Coronary artery (tissue), 2 donors: ENCODE measurements at regions not wholly inside any gene's neighbourhood (a gene's known extent, or its start where the extent isn't known, plus 50 kb on each side); places are given as distances from the start of the nearest gene placed in this dataset.

Experiments
- DNase-seq: peaks from one replicate; pipeline ENCODE4 v3.0.0-alpha.2; 2017; ENCODE audit warnings: low spot score
- H3K27ac ChIP-seq, 2 donors: fragments of 200-600 bp; sonication (generic); one replicate each; pipeline ENCODE4 v1.5.1; 2016 to 2019
- H3K4me3 ChIP-seq: fragments of 200-600 bp; sonication (generic); 2 replicates; pipeline ENCODE4 v1.5.1; 2016; ENCODE audit warnings: mild to moderate bottlenecking, moderate library complexity
- TF ChIP-seq, protein P1 (sequence below): fragments of 200-600 bp; sonication (generic); IDR thresholded peaks from one replicate; pipeline ENCODE4 v1.5.1; 2019; ENCODE audit warnings: antibody characterized with exemption

DNA sequence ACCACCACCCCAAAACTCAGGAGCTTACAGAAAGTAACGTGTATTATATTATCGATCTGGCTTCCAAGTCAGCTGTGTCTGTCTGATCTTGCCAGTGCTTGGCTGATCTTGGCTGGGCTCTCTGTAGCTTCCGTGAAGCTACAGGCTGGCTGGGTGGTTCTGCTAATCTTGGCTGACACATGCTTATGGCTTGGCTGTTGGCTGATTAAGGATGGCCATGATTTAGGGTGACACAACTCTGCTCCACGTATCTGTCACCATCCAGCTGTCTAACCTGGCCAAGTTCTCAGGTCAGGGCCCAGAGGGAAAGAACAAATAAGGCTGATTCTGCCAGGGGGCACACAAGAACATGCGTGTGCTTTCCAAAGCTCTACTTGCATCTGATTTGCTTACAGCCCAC, 64.7 kb upstream of the PRL start:
- DNase-seq = no peak
- Histone ChIP-seq H3K4me3 (no peak overlapping the region), H3K27ac (no peak overlapping the region)
- TF ChIP-seq, protein P1, sequence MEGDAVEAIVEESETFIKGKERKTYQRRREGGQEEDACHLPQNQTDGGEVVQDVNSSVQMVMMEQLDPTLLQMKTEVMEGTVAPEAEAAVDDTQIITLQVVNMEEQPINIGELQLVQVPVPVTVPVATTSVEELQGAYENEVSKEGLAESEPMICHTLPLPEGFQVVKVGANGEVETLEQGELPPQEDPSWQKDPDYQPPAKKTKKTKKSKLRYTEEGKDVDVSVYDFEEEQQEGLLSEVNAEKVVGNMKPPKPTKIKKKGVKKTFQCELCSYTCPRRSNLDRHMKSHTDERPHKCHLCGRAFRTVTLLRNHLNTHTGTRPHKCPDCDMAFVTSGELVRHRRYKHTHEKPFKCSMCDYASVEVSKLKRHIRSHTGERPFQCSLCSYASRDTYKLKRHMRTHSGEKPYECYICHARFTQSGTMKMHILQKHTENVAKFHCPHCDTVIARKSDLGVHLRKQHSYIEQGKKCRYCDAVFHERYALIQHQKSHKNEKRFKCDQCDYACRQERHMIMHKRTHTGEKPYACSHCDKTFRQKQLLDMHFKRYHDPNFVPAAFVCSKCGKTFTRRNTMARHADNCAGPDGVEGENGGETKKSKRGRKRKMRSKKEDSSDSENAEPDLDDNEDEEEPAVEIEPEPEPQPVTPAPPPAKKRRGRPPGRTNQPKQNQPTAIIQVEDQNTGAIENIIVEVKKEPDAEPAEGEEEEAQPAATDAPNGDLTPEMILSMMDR = no peak

GRCh38 chr6:22362361-22362760, 65.5 kb upstream of the PRL start:
- H3K4me3 ChIP-seq = no peak overlapping the region
- DNase-seq = no peak
- TF ChIP-seq, protein P1 = no peak
- no peak overlapping the region for H3K27ac ChIP-seq

DNA sequence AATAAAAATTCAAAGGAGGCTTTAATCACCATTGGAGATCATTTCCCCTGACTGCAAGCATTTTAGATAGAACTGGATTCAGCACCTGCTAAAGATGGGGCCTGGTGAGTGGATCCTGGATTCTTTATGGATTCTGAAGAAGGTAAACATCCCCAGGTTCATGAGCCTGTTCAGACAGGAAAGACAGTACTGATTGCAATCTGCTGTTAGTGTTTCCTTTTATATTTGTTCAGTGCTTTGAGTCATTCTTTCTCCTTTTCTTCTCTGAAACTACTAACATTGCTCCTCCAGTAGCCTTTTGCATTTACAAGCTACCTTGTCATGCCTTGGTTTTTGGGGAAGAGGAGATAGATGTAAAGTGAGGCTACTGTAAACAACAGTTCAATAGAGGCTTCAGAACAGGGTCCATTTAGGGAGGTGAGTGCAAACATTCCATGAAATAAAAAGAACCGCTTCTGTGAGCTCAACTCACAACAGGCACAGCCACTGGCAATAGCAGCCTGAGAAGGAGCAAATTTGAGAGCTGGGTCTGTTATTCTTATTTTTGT, 66.4 kb upstream of the PRL start:
- no peak overlapping the region for H3K4me3 ChIP-seq
- TF ChIP-seq, protein P1 = no peak

GRCh38 chr6:22363714-22364239, 66.9 kb upstream of the PRL start:
- no peak for DNase-seq
- H3K27ac ChIP-seq = no peak overlapping the region
- no peak overlapping the region for H3K4me3 ChIP-seq
- TF ChIP-seq, protein P1 = no peak

More for the DNA sequence above, 66.4 kb upstream of the PRL start:
- DNase-seq = no peak
- no peak overlapping the region for H3K27ac ChIP-seq

- H3K27ac ChIP-seq = no peak overlapping the region
- DNase-seq = no peak
- H3K4me3 ChIP-seq = no peak overlapping the region
- TF ChIP-seq, protein P1 = no peak
Measured at GRCh38 chr6:22364306-22364705, 67.5 kb upstream of the PRL start.

DNA sequence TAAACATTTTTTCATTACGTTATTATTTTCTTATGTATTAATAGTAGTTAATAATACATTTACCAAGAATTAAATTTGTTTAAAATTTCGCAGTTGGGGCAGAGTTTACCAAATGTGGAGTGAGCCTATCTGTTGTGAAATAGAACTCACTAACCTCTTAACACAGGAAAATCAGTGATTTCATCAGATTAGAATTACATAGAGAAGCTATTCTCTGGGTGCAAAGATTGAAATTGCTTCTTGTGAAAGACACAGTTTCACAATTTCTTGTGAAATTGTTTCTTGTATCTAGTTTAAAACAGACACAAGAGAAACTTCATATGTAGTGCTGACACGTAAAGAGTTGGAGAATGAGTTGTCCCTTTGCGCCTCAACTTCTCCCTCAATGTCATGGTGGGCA, 69.4 kb upstream of the PRL start:
- Histone ChIP-seq H3K27ac (no peak overlapping the region), H3K4me3 (no peak overlapping the region)
- no peak for DNase-seq
- TF ChIP-seq, protein P1 = no peak

GRCh38 chr6:22367346-22367745, 70.5 kb upstream of the PRL start:
- TF ChIP-seq, protein P1 = no peak
- no peak overlapping the region for H3K27ac ChIP-seq
- no peak overlapping the region for H3K4me3 ChIP-seq
- DNase-seq = no peak
